Forelimb muscle (tissue), 1 donor: ENCODE measurements at regions not wholly inside any gene's neighbourhood (a gene's known extent, or its start where the extent isn't known, plus 50 kb on each side); places are given as distances from the start of the nearest gene placed in this dataset.
"Not testable (repeated sequence)": the region's sequence is repeated elsewhere in the genome, so short reads cannot be mapped to it uniquely, and the experiment has no call there.

ENCODE experiments used
- DNase-seq: peaks from one replicate; pipeline ENCODE4 v3.0.0-alpha.2; 2013; ENCODE audit warnings: low read depth

GRCh38 chr20:4358552-4358951, 109.5 kb upstream of the ADRA1D start:
- DNase-seq = no peak

- DNase-seq = no peak
Measured at GRCh38 chr20:4352348-4352747, 103.3 kb upstream of the ADRA1D start.

DNA sequence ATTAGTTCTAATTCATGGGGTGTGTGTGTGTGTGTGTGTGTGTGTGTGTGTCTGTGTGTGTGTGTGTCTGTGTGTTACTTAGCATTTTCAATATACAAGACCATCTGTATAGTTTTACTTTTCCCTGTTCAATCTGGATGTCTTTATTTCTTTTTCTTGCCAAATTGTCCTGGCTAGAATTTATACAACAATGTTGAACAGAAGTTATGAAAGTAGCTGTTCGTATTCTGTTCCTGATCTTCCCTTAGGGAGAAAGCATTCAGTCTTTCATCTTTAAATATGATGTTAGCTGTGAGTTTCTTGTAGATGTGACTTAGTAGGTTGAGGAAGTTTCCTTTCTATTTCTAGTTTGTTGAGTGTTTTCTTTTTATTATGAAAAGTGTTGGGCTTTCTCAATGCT, 101.0 kb upstream of the ADRA1D start:
- peak; percentile 40 for DNase-seq

GRCh38 chr20:4344670-4345069, 95.6 kb upstream of the ADRA1D start:
- no peak for DNase-seq

- DNase-seq = no peak
Measured at GRCh38 chr20:4342609-4343008, 93.5 kb upstream of the ADRA1D start.

GRCh38 chr20:4341804-4342485, 92.9 kb upstream of the ADRA1D start:
- no peak for DNase-seq

DNA sequence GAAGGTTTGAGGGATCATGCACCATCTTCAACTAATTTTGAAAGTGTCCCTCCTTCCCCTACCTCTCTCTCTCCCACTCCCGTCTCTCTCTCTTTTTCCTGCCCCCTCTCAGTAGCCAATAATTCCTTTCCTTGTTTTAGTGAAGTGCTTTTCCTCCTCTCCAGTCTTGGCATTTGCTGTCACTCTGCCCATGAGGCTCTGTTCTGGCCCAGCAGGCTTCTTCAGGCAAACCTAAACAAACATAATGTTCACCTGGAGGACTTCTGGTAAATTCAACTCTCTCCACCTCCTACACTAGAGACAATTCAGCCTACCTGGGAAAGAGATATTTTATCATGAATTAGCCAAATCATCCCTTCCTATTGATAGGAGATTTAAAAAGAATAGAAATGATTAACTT, 86.6 kb upstream of the ADRA1D start:
- DNase-seq = no peak

- DNase-seq = no peak
Measured at GRCh38 chr20:4332121-4332860, 83.2 kb upstream of the ADRA1D start.

DNA sequence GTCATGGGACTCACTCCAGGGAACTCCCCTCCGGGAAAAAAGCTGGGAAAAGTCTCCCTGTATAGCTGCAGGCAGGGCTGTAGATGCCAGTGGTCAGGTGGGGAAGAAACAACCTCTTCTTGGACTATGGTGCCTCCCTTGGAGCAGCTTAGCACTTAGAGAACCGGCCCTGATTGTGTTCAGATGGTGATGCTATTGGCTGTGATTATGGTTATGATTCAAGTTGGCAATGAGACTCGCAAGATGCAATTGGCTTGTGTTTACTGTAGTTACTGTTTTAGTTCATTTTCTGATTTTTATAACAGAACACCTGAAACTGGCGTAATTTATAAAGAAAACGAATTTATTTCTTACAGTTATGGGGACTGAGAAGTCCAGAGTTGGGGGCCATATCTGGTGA, 80.9 kb upstream of the ADRA1D start:
- DNase-seq = no peak

- DNase-seq = no peak
Measured at GRCh38 chr20:4329232-4329631, 80.1 kb upstream of the ADRA1D start.

GRCh38 chr20:4328541-4328940, 79.5 kb upstream of the ADRA1D start:
- no peak for DNase-seq

GRCh38 chr20:4327956-4328355, 78.9 kb upstream of the ADRA1D start:
- DNase-seq = no peak

GRCh38 chr20:4326195-4327065, 77.3 kb upstream of the ADRA1D start:
- DNase-seq = no peak

DNA sequence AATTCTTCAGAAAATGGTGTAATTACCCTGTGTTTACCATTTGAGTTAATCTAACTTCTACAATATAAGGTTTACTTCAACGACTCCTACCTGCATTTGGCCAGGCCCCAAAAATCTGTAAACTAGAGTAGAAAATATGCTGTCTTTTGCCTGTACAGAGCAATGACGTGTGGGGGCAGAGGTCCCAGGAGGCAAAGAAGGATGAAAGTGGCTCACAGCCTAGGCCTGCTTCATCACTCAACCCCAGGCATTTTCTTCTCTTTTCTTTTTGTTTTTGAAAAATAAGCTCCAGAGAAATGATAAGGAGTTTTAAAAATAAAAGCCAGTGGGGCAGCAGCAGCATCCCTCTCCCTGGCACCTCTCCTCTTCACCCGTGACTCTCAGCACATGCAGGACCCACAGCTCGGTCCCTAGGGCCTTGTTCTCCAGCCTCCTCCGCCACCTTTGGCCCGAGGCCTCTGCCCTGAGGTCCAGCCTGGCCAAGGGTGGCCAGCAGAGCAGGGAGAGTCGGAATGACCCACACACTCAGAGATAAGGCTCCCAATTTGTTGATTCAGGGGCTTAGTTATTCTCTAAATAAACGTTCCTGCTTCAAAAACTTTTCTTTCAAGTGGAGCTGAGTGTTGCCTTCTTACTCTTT, 76.6 kb upstream of the ADRA1D start:
- DNase-seq = no peak

DNA sequence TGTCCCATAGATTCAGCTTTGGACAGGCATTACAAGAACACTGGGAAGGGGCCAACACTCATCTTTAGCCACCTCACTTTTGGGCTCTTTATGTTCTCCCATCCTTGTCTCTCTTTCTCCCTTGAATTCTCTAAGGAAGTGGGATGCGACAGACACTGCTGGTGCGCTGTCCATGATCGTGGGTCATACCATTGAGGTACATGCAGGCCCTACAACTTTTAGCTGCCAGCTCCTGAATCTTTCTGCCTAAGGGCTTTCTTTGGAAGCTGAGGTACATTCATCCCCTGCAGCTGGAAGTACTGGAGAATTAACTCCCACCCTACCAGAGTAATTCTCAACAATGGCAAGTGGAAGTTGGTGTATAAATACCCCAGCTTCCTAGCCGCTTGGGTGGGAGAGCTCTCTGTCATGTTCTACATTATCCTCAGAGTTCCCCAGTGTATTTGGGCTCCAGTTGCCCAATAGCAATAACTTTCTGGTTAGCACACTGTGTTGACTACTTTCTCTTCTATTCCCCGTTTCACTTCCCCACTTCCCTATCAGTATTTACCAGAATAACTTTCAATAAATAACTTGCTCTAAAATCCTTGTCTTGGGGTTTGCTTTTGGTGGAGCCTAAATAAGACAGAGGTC, 75.6 kb upstream of the ADRA1D start:
- DNase-seq = no peak

- DNase-seq = no peak
Measured at GRCh38 chr20:4322499-4322898, 73.4 kb upstream of the ADRA1D start.

- DNase-seq = no peak
Measured at GRCh38 chr20:4320291-4320690, 71.2 kb upstream of the ADRA1D start.

DNA sequence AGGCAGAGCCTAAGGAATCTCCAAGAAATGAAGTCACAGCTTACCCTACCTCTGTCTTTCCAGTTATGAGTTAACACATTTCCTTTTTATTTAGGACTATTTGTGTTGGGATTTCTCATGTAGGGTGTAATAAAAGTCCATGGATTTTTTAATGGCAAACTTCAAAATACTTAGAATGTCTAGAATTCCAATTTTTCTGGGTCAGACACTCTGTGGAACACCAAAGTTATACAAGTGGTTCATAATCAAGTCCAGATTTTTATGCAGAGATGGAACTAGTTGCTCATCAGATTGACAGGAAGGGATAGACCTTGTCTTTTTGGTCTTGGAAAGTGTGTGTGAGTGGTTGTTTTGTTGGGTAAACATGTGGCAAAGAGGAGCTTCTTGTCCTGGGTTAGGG, 69.8 kb upstream of the ADRA1D start:
- no peak for DNase-seq

GRCh38 chr20:4310616-4311015, 61.5 kb upstream of the ADRA1D start:
- DNase-seq = not testable (repeated sequence)

DNA sequence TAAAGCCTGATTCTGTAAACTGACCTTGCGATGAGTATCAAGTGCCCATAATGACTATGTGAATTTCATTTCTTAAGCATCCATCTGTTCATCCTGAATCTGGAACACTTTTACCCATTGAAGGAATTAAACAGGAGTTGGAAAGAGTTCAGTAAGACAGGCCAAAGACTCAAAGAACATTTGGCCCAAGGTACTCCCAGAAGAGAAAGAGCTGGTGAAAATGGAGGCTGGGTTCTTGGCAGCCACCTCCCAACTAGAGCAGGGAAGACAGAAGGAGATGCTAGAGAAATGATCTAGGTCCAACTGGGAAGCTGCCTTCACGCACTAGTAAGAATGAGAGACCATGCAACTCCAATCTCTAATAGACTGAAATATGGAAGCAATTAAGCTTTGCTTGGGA, 57.1 kb upstream of the ADRA1D start:
- no peak for DNase-seq

DNA sequence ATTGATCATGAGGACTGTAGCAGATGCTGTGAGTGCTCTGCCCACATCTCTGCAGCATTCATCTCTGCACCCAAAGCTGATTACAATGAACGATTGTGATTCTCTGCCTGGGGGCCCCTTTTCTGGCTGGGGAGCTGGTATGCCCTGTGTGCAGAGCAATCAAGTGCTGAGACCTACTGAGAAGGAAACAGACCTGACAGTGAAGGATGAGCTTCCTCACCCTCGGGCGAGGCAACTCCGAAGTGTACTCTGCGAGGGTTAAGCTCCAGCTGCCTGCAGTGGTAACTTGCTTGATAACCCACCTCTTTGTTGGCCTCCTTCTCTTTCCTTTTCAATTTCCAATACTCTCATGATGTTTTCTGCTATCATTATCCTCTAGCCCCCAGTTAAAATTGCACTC, 56.0 kb upstream of the ADRA1D start:
- DNase-seq = no peak

DNA sequence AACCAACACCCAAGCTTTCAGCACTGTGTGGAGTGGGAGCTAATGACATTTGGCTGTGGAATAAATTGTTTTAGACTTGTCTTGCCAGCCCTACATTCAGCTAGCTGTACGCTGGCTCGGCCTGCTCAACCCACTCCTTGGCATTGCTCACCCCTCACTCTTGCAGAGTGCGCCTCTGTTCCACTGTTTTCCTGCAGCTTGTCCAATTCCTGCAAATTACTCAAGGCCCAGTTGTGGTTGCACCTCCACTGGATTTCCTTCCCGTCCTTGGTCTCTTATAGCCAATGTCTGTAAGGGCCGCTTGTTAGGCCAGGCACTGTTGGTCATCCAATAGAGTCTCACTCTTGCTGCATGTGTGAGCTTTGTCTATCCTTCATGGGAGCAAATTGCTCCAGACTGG, 55.5 kb upstream of the ADRA1D start:
- DNase-seq = no peak
